HEK293 (cell line): ENCODE measurements at regions not wholly inside any gene's neighbourhood (a gene's known extent, or its start where the extent isn't known, plus 50 kb on each side); places are given as distances from the start of the nearest gene placed in this dataset.

ENCODE experiments used
- AEBP2 ChIP-seq: fragments of 450-650 bp; formaldehyde crosslinking; IDR thresholded peaks from 2 replicates; pipeline ENCODE4 v1.5.1; 2016; ENCODE audit warnings: missing biosample characterization, missing genetic modification characterization, borderline replicate concordance
- ATF2 ChIP-seq: fragments of 450-650 bp; formaldehyde crosslinking; IDR thresholded peaks from 2 replicates; pipeline ENCODE4 v1.5.1; 2016; ENCODE audit warnings: missing biosample characterization, missing genetic modification characterization, low read depth
- CTCF ChIP-seq: fragments of 450-650 bp; formaldehyde crosslinking; IDR thresholded peaks from 2 replicates; pipeline ENCODE4 v1.5.1; 2016; ENCODE audit warnings: missing biosample characterization, missing genetic modification characterization
- GFI1B ChIP-seq: fragments of 450-650 bp; formaldehyde crosslinking; IDR thresholded peaks from 2 replicates; pipeline ENCODE4 v1.5.1; 2016; ENCODE audit warnings: missing biosample characterization, missing genetic modification characterization
- HOXC10 ChIP-seq: sonication (generic); formaldehyde crosslinking; IDR thresholded peaks from 2 replicates; pipeline ENCODE4 v1.8.1; 2023; ENCODE audit warnings: mild to moderate bottlenecking, missing genetic modification reagents
- HOXD13 ChIP-seq: sonication (generic); formaldehyde crosslinking; IDR thresholded peaks from 2 replicates; pipeline ENCODE4 v1.8.0; 2022; ENCODE audit warnings: missing genetic modification reagents, borderline replicate concordance
- IKZF3 ChIP-seq: fragments of 450-650 bp; IDR thresholded peaks from 2 replicates; pipeline ENCODE4 v1.5.0; 2018; ENCODE audit warnings: missing biosample characterization, mild to moderate bottlenecking, missing genetic modification characterization, moderate library complexity
- OSR2 ChIP-seq: fragments of 450-650 bp; formaldehyde crosslinking; IDR thresholded peaks from 2 replicates; pipeline ENCODE4 v1.5.1; 2016; ENCODE audit warnings: missing biosample characterization, missing genetic modification characterization
- OVOL3 ChIP-seq: fragments of 450-650 bp; formaldehyde crosslinking; IDR thresholded peaks from 2 replicates; pipeline ENCODE4 v1.5.1; 2016; ENCODE audit warnings: missing biosample characterization, missing genetic modification characterization
- SP7 ChIP-seq: fragments of 450-650 bp; formaldehyde crosslinking; IDR thresholded peaks from 2 replicates; pipeline ENCODE4 v1.5.1; 2016; ENCODE audit warnings: missing biosample characterization, missing genetic modification characterization
- YY2 ChIP-seq: fragments of 450-650 bp; formaldehyde crosslinking; IDR thresholded peaks from 2 replicates; pipeline ENCODE4 v1.5.1; 2016; ENCODE audit warnings: missing biosample characterization, missing genetic modification characterization
- ZBTB1 ChIP-seq: fragments of 450-650 bp; formaldehyde crosslinking; IDR thresholded peaks from 2 replicates; pipeline ENCODE4 v1.5.1; 2016; ENCODE audit warnings: missing biosample characterization, missing genetic modification characterization
- ZBTB17 ChIP-seq: fragments of 450-650 bp; formaldehyde crosslinking; IDR thresholded peaks from 2 replicates; pipeline ENCODE4 v1.5.1; 2016; ENCODE audit warnings: missing biosample characterization, missing genetic modification characterization
- ZBTB21 ChIP-seq: fragments of 450-650 bp; formaldehyde crosslinking; IDR thresholded peaks from 2 replicates; pipeline ENCODE4 v1.5.1; 2017; ENCODE audit warnings: missing biosample characterization, missing genetic modification characterization
- ZBTB44 ChIP-seq: fragments of 450-650 bp; IDR thresholded peaks from 2 replicates; pipeline ENCODE4 v1.5.1; 2018; ENCODE audit warnings: missing biosample characterization, mild to moderate bottlenecking, missing genetic modification characterization
- ZFHX2 ChIP-seq: fragments of 450-650 bp; formaldehyde crosslinking; conservative IDR thresholded peaks from 2 replicates; pipeline ENCODE4 v1.5.1; 2016; ENCODE audit warnings: missing biosample characterization, missing genetic modification characterization
- ZNF112 ChIP-seq: fragments of 450-650 bp; formaldehyde crosslinking; IDR thresholded peaks from 2 replicates; pipeline ENCODE4 v1.5.0; 2017; ENCODE audit warnings: missing biosample characterization, missing genetic modification characterization
- ZNF16 ChIP-seq: fragments of 450-650 bp; formaldehyde crosslinking; IDR thresholded peaks from 2 replicates; pipeline ENCODE4 v1.5.1; 2016; ENCODE audit warnings: low read depth, missing biosample characterization, missing genetic modification characterization
- ZNF175 ChIP-seq: fragments of 450-650 bp; formaldehyde crosslinking; IDR thresholded peaks from 2 replicates; pipeline ENCODE4 v1.5.1; 2016; ENCODE audit warnings: missing biosample characterization, missing genetic modification characterization
- ZNF184 ChIP-seq: fragments of 450-650 bp; IDR thresholded peaks from 2 replicates; pipeline ENCODE4 v1.5.1; 2018; ENCODE audit warnings: missing biosample characterization, mild to moderate bottlenecking, missing genetic modification characterization
- ZNF2 ChIP-seq: fragments of 450-650 bp; formaldehyde crosslinking; IDR thresholded peaks from 2 replicates; pipeline ENCODE4 v1.5.1; 2016; ENCODE audit warnings: missing biosample characterization, missing genetic modification characterization
- ZNF239 ChIP-seq: fragments of 450-650 bp; formaldehyde crosslinking; IDR thresholded peaks from 2 replicates; pipeline ENCODE4 v1.5.1; 2016; ENCODE audit warnings: missing biosample characterization, missing genetic modification characterization
- ZNF24 ChIP-seq: fragments of 450-650 bp; formaldehyde crosslinking; IDR thresholded peaks from 2 replicates; pipeline ENCODE4 v1.5.1; 2016; ENCODE audit warnings: missing biosample characterization, missing genetic modification characterization
- ZNF280D ChIP-seq: fragments of 450-650 bp; formaldehyde crosslinking; IDR thresholded peaks from 2 replicates; pipeline ENCODE4 v1.5.1; 2016; ENCODE audit warnings: missing biosample characterization, missing genetic modification characterization
- ZNF350 ChIP-seq: fragments of 450-650 bp; formaldehyde crosslinking; IDR thresholded peaks from 2 replicates; pipeline ENCODE4 v1.5.0; 2017; ENCODE audit warnings: missing biosample characterization, mild to moderate bottlenecking, missing genetic modification characterization
- ZNF391 ChIP-seq: fragments of 450-650 bp; formaldehyde crosslinking; IDR thresholded peaks from 2 replicates; pipeline ENCODE4 v1.5.1; 2016; ENCODE audit warnings: low read depth, missing biosample characterization, missing genetic modification characterization, borderline replicate concordance
- ZNF426 ChIP-seq: fragments of 450-650 bp; formaldehyde crosslinking; IDR thresholded peaks from 2 replicates; pipeline ENCODE4 v1.5.1; 2017; ENCODE audit warnings: missing biosample characterization, missing genetic modification characterization, mild to moderate bottlenecking, inconsistent platforms, moderate library complexity
- ZNF529 ChIP-seq: fragments of 450-650 bp; formaldehyde crosslinking; IDR thresholded peaks from 2 replicates; pipeline ENCODE4 v1.5.1; 2017; ENCODE audit warnings: missing genetic modification characterization, missing biosample characterization; ENCODE audit not compliant: insufficient replicate concordance
- ZNF544 ChIP-seq: fragments of 450-650 bp; formaldehyde crosslinking; IDR thresholded peaks from 2 replicates; pipeline ENCODE4 v1.5.0; 2017; ENCODE audit warnings: missing biosample characterization, missing genetic modification characterization
- ZNF548 ChIP-seq: fragments of 450-650 bp; formaldehyde crosslinking; IDR thresholded peaks from 2 replicates; pipeline ENCODE4 v1.5.1; 2016; ENCODE audit warnings: missing biosample characterization, missing genetic modification characterization
- ZNF561 ChIP-seq: fragments of 450-650 bp; IDR thresholded peaks from 2 replicates; pipeline ENCODE4 v1.5.1; 2018; ENCODE audit warnings: missing biosample characterization, missing genetic modification characterization, borderline replicate concordance
- ZNF626 ChIP-seq: fragments of 450-650 bp; sonication (Bioruptor Pico); formaldehyde crosslinking; IDR thresholded peaks from 2 replicates; pipeline ENCODE4 v1.5.1; 2018; ENCODE audit warnings: missing biosample characterization, missing genetic modification characterization, inconsistent platforms
- ZNF791 ChIP-seq: fragments of 450-650 bp; formaldehyde crosslinking; IDR thresholded peaks from 2 replicates; pipeline ENCODE4 v1.5.1; 2016; ENCODE audit warnings: missing biosample characterization, missing genetic modification characterization

GRCh38 chr9:87270221-87270847 lies 227.3 kb upstream of the DAPK1 start (continued):
- TF ChIP-seq ZBTB21 (tag by site-specific recombination) (peak; percentile 85), YY2 (tag by site-specific recombination) (no peak), ZNF239 (no peak), ZNF280D (no peak), ZBTB1 (tag by site-specific recombination) (no peak), ZNF626 (tag by site-specific recombination) (no peak), ZNF561 (tag by site-specific recombination) (peak; percentile 36; the same call in 1 of the 2 replicates), ZNF24 (tag by site-specific recombination) (peak; percentile 45; the same call in 1 of the 2 replicates), HOXD13 (CRISPR knock-in tag) (no peak), AEBP2 (tag by site-specific recombination) (no peak), ZNF112 (tag by site-specific recombination) (no peak), ZNF426 (tag by site-specific recombination) (no peak), ZNF2 (tag by site-specific recombination) (0 out of 2 replicates have a peak, but pooled peaks have one; percentile 39), ZFHX2 (tag by site-specific recombination) (peak; percentile 86), SP7 (tag by site-specific recombination) (peak; percentile 61), OVOL3 (tag by site-specific recombination) (no peak), ZBTB17 (peak; percentile 25), ZNF16 (tag by site-specific recombination) (no peak), ATF2 (tag by site-specific recombination) (peak; percentile 69), ZNF175 (tag by site-specific recombination) (no peak), HOXC10 (CRISPR knock-in tag) (no peak), ZNF391 (tag by site-specific recombination) (no peak), ZNF791 (tag by site-specific recombination) (no peak), ZNF350 (no peak), CTCF (tag by site-specific recombination) (no peak), ZNF544 (tag by site-specific recombination) (no peak), OSR2 (tag by site-specific recombination) (peak; percentile 41; the same call in 1 of the 2 replicates), ZNF184 (tag by site-specific recombination) (no peak), ZBTB44 (no peak), GFI1B (tag by site-specific recombination) (no peak), IKZF3 (tag by site-specific recombination) (0 out of 2 replicates have a peak, but pooled peaks have one; percentile 47), ZNF548 (tag by site-specific recombination) (no peak), ZNF529 (no peak)
